ENCODE measurements at regions not wholly inside any gene's neighbourhood (a gene's known extent, or its start where the extent isn't known, plus 50 kb on each side); places are given as distances from the start of the nearest gene placed in this dataset.
"Not testable (repeated sequence)": the region's sequence is repeated elsewhere in the genome, so short reads cannot be mapped to it uniquely, and the experiment has no call there.

- Histone ChIP-seq H3K9me3 (no peaks in the 10 kb centered on the region), H3K4me1 (no peaks in the 10 kb centered on the region), H3K36me3 (no peaks in the 10 kb centered on the region), H3K27me3 (no peaks in the 10 kb centered on the region), H3K4me3 (no peak overlapping the region), H3K27ac (replicated peaks in 1 of 4) (no peak overlapping the region)
- intact Hi-C loops (cut with DNase I) = no loop called here
- no peak for DNase-seq (ENCODE audit: extremely low spot score)
- TF ChIP-seq POLR2A (IDR thresholded peaks at IDR 0.05; ENCODE audit: low read depth) = no peak
- TF ChIP-seq EP300 (IDR thresholded peaks at IDR 0.05) = no peak
- TF ChIP-seq POLR2AphosphoS5 (IDR thresholded peaks at IDR 0.05) = no peak
- TF ChIP-seq CTCF (IDR thresholded peaks at IDR 0.05) = no peak
- 95% methylated on average over 2 of the region's 2 CpGs for WGBS
Measured at GRCh38 chr4:131595140-131595539, 1554.0 kb upstream of the PCDH10 start.

GRCh38 chr4:131603705-131604104 is 1545.4 kb upstream of the PCDH10 start:
- H3K9me3 ChIP-seq = no peaks in the 10 kb centered on the region
- no peaks in the 10 kb centered on the region for H3K36me3 ChIP-seq
- intact Hi-C loops (cut with DNase I) = no loop called here
- no peak for DNase-seq (ENCODE audit: extremely low spot score)
- 57% methylated on average over 1 of the region's 1 CpG for WGBS
- no peaks in the 10 kb centered on the region for H3K4me1 ChIP-seq
- H3K27ac ChIP-seq (replicated peaks in 1 of 4) = no peak overlapping the region
- no peak overlapping the region for H3K4me3 ChIP-seq
- no peaks in the 10 kb centered on the region for H3K27me3 ChIP-seq
- TF ChIP-seq POLR2AphosphoS5 (IDR thresholded peaks at IDR 0.05) (no peak), POLR2A (IDR thresholded peaks at IDR 0.05; ENCODE audit: low read depth) (no peak), EP300 (IDR thresholded peaks at IDR 0.05) (no peak), CTCF (IDR thresholded peaks at IDR 0.05) (no peak)

GRCh38 chr4:131609039-131609438 is 1540.1 kb upstream of the PCDH10 start:
- no peak for DNase-seq (ENCODE audit: extremely low spot score)
- Histone ChIP-seq H3K4me1 (peaks cover 0 to 8% (median 0%) of the 10 kb centered on the region in 4 donors), H3K4me3 (no peak overlapping the region), H3K27me3 (no peaks in the 10 kb centered on the region), H3K9me3 (no peaks in the 10 kb centered on the region), H3K36me3 (no peaks in the 10 kb centered on the region), H3K27ac (replicated peaks in 1 of 4) (no peak overlapping the region)
- intact Hi-C loops (cut with DNase I) = no loop called here
- no peak for TF ChIP-seq POLR2AphosphoS5 (IDR thresholded peaks at IDR 0.05)
- TF ChIP-seq POLR2A (IDR thresholded peaks at IDR 0.05; ENCODE audit: low read depth) = no peak
- no peak for TF ChIP-seq CTCF (IDR thresholded peaks at IDR 0.05)
- no peak for TF ChIP-seq EP300 (IDR thresholded peaks at IDR 0.05)

GRCh38 chr4:131610517-131610916 is 1538.6 kb upstream of the PCDH10 start:
- intact Hi-C loops (cut with DNase I); H3K4me3 ChIP-seq; H3K27ac ChIP-seq (replicated peaks in 1 of 4); H3K9me3 ChIP-seq; H3K36me3 ChIP-seq; DNase-seq (ENCODE audit: extremely low spot score); H3K27me3 ChIP-seq; H3K4me1 ChIP-seq: not testable (repeated sequence)
- WGBS = 46% methylated on average over 1 of the region's 1 CpG

- Histone ChIP-seq H3K27me3 (no peaks in the 10 kb centered on the region), H3K36me3 (no peaks in the 10 kb centered on the region), H3K4me1 (peaks cover 0 to 8% (median 0%) of the 10 kb centered on the region in 4 donors), H3K27ac (replicated peaks in 1 of 4) (no peak overlapping the region), H3K9me3 (no peaks in the 10 kb centered on the region), H3K4me3 (no peak overlapping the region)
- DNase-seq (ENCODE audit: extremely low spot score) = no peak
- 66% methylated on average over 5 of the region's 5 CpGs for WGBS
- TF ChIP-seq EP300 (IDR thresholded peaks at IDR 0.05) (no peak), POLR2A (IDR thresholded peaks at IDR 0.05; ENCODE audit: low read depth) (no peak), POLR2AphosphoS5 (IDR thresholded peaks at IDR 0.05) (no peak), CTCF (IDR thresholded peaks at IDR 0.05) (no peak)
- intact Hi-C loops (cut with DNase I) = no loop called here
Measured at GRCh38 chr4:131613086-131613823, 1535.8 kb upstream of the PCDH10 start.
